GM06990 (cell line): ENCODE measurements at regions not wholly inside any gene's neighbourhood (a gene's known extent, or its start where the extent isn't known, plus 50 kb on each side); places are given as distances from the start of the nearest gene placed in this dataset.

Experiments
- DNase-seq: peaks from one replicate; pipeline ENCODE4 v3.0.0-alpha.2; 2011; ENCODE audit not compliant: insufficient read length; ENCODE audit errors: extremely low read depth
- H3K27me3 ChIP-seq: replicated peaks from 2 replicates; pipeline ENCODE4 v1.6.0; 2011; ENCODE audit warnings: low read length; ENCODE audit not compliant: control insufficient read depth, insufficient read depth
- H3K36me3 ChIP-seq: 2 replicates; pipeline ENCODE4 v1.5.1; 2011; ENCODE audit warnings: low read length; ENCODE audit not compliant: control insufficient read depth, insufficient read depth
- H3K4me3 ChIP-seq: replicated peaks from 2 replicates; pipeline ENCODE4 v1.5.1; 2011; ENCODE audit warnings: low read depth, mild to moderate bottlenecking, control low read depth, low read length
- TF ChIP-seq, protein P1 (sequence below): IDR thresholded peaks from 2 replicates; pipeline ENCODE4 v1.5.1; 2011; ENCODE audit warnings: low read length, control low read depth, mild to moderate bottlenecking, inconsistent platforms; ENCODE audit not compliant: insufficient read depth, poor library complexity, severe bottlenecking

- Histone ChIP-seq H3K36me3 (no peaks in the 10 kb centered on the region), H3K27me3 (no peaks in the 10 kb centered on the region), H3K4me3 (no peak overlapping the region)
- DNase-seq, result no peak
- TF ChIP-seq, protein P1, sequence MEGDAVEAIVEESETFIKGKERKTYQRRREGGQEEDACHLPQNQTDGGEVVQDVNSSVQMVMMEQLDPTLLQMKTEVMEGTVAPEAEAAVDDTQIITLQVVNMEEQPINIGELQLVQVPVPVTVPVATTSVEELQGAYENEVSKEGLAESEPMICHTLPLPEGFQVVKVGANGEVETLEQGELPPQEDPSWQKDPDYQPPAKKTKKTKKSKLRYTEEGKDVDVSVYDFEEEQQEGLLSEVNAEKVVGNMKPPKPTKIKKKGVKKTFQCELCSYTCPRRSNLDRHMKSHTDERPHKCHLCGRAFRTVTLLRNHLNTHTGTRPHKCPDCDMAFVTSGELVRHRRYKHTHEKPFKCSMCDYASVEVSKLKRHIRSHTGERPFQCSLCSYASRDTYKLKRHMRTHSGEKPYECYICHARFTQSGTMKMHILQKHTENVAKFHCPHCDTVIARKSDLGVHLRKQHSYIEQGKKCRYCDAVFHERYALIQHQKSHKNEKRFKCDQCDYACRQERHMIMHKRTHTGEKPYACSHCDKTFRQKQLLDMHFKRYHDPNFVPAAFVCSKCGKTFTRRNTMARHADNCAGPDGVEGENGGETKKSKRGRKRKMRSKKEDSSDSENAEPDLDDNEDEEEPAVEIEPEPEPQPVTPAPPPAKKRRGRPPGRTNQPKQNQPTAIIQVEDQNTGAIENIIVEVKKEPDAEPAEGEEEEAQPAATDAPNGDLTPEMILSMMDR, result no peak
Measured at GRCh38 chr2:103437161-103437560, 675.3 kb downstream of the TMEM182 start.

GRCh38 chr2:103445347-103445746 is 683.5 kb downstream of the TMEM182 start:
- no peak overlapping the region for H3K4me3 ChIP-seq
- TF ChIP-seq, protein P1, result no peak
- H3K36me3 ChIP-seq, result no peaks in the 10 kb centered on the region
- no peaks in the 10 kb centered on the region for H3K27me3 ChIP-seq
- DNase-seq, result no peak

- DNase-seq, result no peak
- Histone ChIP-seq H3K27me3 (no peaks in the 10 kb centered on the region), H3K36me3 (no peaks in the 10 kb centered on the region), H3K4me3 (no peak overlapping the region)
- TF ChIP-seq, protein P1, result no peak
Measured at GRCh38 chr2:103448495-103448894, 686.7 kb downstream of the TMEM182 start.

GRCh38 chr2:103451283-103451682 is 689.5 kb downstream of the TMEM182 start:
- Histone ChIP-seq H3K27me3 (no peaks in the 10 kb centered on the region), H3K4me3 (no peak overlapping the region), H3K36me3 (no peaks in the 10 kb centered on the region)
- TF ChIP-seq, protein P1, result no peak
- DNase-seq, result no peak

- Histone ChIP-seq H3K27me3 (no peaks in the 10 kb centered on the region), H3K4me3 (no peak overlapping the region), H3K36me3 (no peaks in the 10 kb centered on the region)
- DNase-seq, result no peak
- TF ChIP-seq, protein P1, result no peak
Measured at GRCh38 chr2:103459283-103459682, 697.5 kb downstream of the TMEM182 start.

DNA sequence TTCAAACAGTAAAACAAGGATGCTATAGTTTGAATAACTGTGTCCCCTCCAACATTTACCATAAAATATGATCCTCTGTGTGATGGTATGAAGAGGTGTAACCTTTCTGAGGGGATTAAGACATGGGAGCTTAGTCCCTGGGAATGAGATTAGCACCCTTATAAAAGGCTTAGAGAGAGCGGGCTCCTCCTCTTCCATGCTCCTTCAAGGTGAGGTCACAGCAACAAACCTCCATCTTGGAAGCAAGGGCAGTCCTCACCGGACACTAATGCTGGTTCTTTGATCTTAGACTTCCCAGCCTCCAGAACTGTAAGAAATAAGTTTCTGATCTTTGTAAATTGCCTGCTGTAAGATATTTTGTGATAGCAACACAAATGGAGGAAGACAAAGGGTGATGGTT is 700.3 kb downstream of the TMEM182 start:
- no peaks in the 10 kb centered on the region for H3K27me3 ChIP-seq
- TF ChIP-seq, protein P1, result no peak
- H3K4me3 ChIP-seq, result no peak overlapping the region
- H3K36me3 ChIP-seq, result no peaks in the 10 kb centered on the region
- DNase-seq, result no peak
